ENCODE measurements at regions not wholly inside any gene's neighbourhood (a gene's known extent, or its start where the extent isn't known, plus 50 kb on each side); places are given as distances from the start of the nearest gene placed in this dataset.
A peak's percentile ranks its signal among the peaks of the same experiment; 100 is the strongest.

GRCh38 chrX:39736216-39737211 is 361.2 kb downstream of the BCOR start:
- intact Hi-C loops (cut with micrococcal nuclease) (loop anchor here (10.0 kb wide), 3 partner anchors 82 to 368 kb away; no protein-coding TSS in a partner anchor), in situ Hi-C loops (cut with MboI) (no loop called here)
- Histone ChIP-seq H3K9me3 (replicated peaks; ENCODE audit: control insufficient read depth, insufficient read depth, low read depth, low read length) (no peaks in the 10 kb centered on the region), H3K4me3 (no peak overlapping the region), H3K36me3 (ENCODE audit: control insufficient read depth, insufficient read depth, low read length) (no peaks in the 10 kb centered on the region), H3K9me1 (ENCODE audit: control insufficient read depth, insufficient read depth, low read length) (no peaks in the 10 kb centered on the region), H3K4me2 (ENCODE audit: insufficient read depth, low read length) (no peak overlapping the region), H3K4me1 (replicated peaks in 1 of 2; ENCODE audit: control insufficient read depth in 2 of 2, insufficient read depth in 2 of 2, low read length in 2 of 2) (no peaks in the 10 kb centered on the region; a peak in 1 of 5 replicates), H3K27me3 (ENCODE audit: control insufficient read depth in 2 of 2, insufficient read depth in 2 of 2, low read length in 2 of 2) (no peaks in the 10 kb centered on the region; a peak in 1 of 5 replicates), H3K79me2 (ENCODE audit: control insufficient read depth, insufficient read depth, low read length) (no peaks in the 10 kb centered on the region), H3K27ac (ENCODE audit: extremely low read depth, low read depth, low read length) (no peak overlapping the region), H3K9ac (ENCODE audit: insufficient read depth in 1 of 2, low read depth in 2 of 2, low read length in 2 of 2) (no peak overlapping the region), H4K20me1 (replicated peaks; ENCODE audit: control insufficient read depth, insufficient read depth, low read length) (no peaks in the 10 kb centered on the region), H2AFZ (ENCODE audit: low read depth, low read length) (no peak overlapping the region)
- no peak for TF ChIP-seq PRDM10 (IDR thresholded peaks at IDR 0.05; ENCODE audit: partially characterized antibody)
- 0 out of 2 replicates have a peak, but pooled peaks have one; percentile 9 for TF ChIP-seq ZNF121 (CRISPR knock-in tag; conservative IDR thresholded peaks at IDR 0.05)
- ChIA-PET CTCF (ENCODE audit: low intra/inter-chr PET ratio) (no interaction called here), POLR2A (interaction anchor here (0.6 kb wide), 1 partner anchor 12 kb away, joined by 3 read pairs; no protein-coding TSS in a partner anchor)
- ATAC-seq (no peak), FAIRE-seq (no peak), DNase-seq (ENCODE audit: extremely low read depth in 1 of 4, low spot score in 3 of 4) (no peak)
- no TSS peak for BruUV-seq (replicated peaks)
- 32% methylated on average over 14 of the region's 22 CpGs for WGBS (ENCODE audit: insufficient coverage, low coverage, missing lambda C conversion rate)
